ENCODE measurements at regions not wholly inside any gene's neighbourhood (a gene's known extent, or its start where the extent isn't known, plus 50 kb on each side); places are given as distances from the start of the nearest gene placed in this dataset.

- TF ChIP-seq STAT6 (CRISPR knock-in tag; conservative IDR thresholded peaks at IDR 0.05; ENCODE audit: low read depth) (no peak), ZBTB21 (CRISPR knock-in tag; IDR thresholded peaks at IDR 0.05; ENCODE audit: borderline replicate concordance) (no peak), ZSCAN18 (CRISPR knock-in tag; IDR thresholded peaks at IDR 0.05) (no peak), GRHL2 (CRISPR knock-in tag; IDR thresholded peaks at IDR 0.05; ENCODE audit: insufficient replicate concordance, severe bottlenecking) (no peak), ERG (CRISPR knock-in tag; IDR thresholded peaks at IDR 0.05) (no peak), ZNF532 (CRISPR knock-in tag; IDR thresholded peaks at IDR 0.05; ENCODE audit: borderline replicate concordance) (no peak), SMAD4 (CRISPR knock-in tag; IDR thresholded peaks at IDR 0.05) (no peak), SMAD3 (CRISPR knock-in tag; IDR thresholded peaks at IDR 0.05; ENCODE audit: borderline replicate concordance) (no peak), ZNF425 (CRISPR knock-in tag; conservative IDR thresholded peaks at IDR 0.05) (no peak), ESRRA (CRISPR knock-in tag; IDR thresholded peaks at IDR 0.05; ENCODE audit: borderline replicate concordance) (no peak), ZNF138 (CRISPR knock-in tag; conservative IDR thresholded peaks at IDR 0.05) (no peak), NFE2L1 (CRISPR knock-in tag; IDR thresholded peaks at IDR 0.05) (no peak), E2F4 (CRISPR knock-in tag; IDR thresholded peaks at IDR 0.05; ENCODE audit: borderline replicate concordance, low read depth) (no peak)
Measured at GRCh38 chr20:40589581-40589980, 99.5 kb downstream of the MAFB start (continued).

- Mint-ChIP-seq H3K27ac (no peak overlapping the region), H3K36me3 (no peaks in the 10 kb centered on the region), H3K9me3 (peaks cover 22% of the 10 kb centered on the region), H3K4me1 (no peaks in the 10 kb centered on the region), H3K27me3 (ENCODE audit: low read depth) (peaks cover 22% of the 10 kb centered on the region), H3K4me3 (no peak overlapping the region)
- ATAC-seq (no peak), DNase-seq (ENCODE audit: low spot score) (no peak)
- CTCF ChIA-PET, result no interaction called here
- POLR2A ChIA-PET, result no interaction called here
- no peak for TF ChIP-seq FOXP4 (CRISPR knock-in tag; IDR thresholded peaks at IDR 0.05)
- TF ChIP-seq USF2 (CRISPR knock-in tag; IDR thresholded peaks at IDR 0.05), result no peak
- TF ChIP-seq SOX15 (CRISPR knock-in tag; IDR thresholded peaks at IDR 0.05), result no peak
- TF ChIP-seq ZNF219 (CRISPR knock-in tag; IDR thresholded peaks at IDR 0.05; ENCODE audit: borderline replicate concordance), result no peak
- no peak for TF ChIP-seq SMAD3 (CRISPR knock-in tag; IDR thresholded peaks at IDR 0.05; ENCODE audit: borderline replicate concordance)
Measured at GRCh38 chr20:40588891-40589290, 100.1 kb downstream of the MAFB start.

Data from WTC11 (cell line).